MM.1S (cell line): ENCODE measurements at regions not wholly inside any gene's neighbourhood (a gene's known extent, or its start where the extent isn't known, plus 50 kb on each side); places are given as distances from the start of the nearest gene placed in this dataset.

ENCODE experiments used
- DNase-seq: peaks from one replicate; pipeline ENCODE4 v3.0.0-alpha.2; 2015
- H2AFZ ChIP-seq: fragments of 300-600 bp; sonication (generic); 2 replicates; pipeline ENCODE4 v1.6.0; 2016; ENCODE audit warnings: antibody characterized with exemption, low read length
- H3F3A ChIP-seq: fragments of 300-600 bp; sonication (generic); 2 replicates; pipeline ENCODE4 v1.6.1; 2016; ENCODE audit warnings: mild to moderate bottlenecking, antibody characterized with exemption, low read length, moderate library complexity, mixed read lengths; ENCODE audit not compliant: insufficient read depth
- H3K27ac ChIP-seq: fragments of 300-600 bp; sonication (generic); 2 replicates; pipeline ENCODE4 v1.5.1; 2016; ENCODE audit warnings: mild to moderate bottlenecking, low read length
- H3K27me3 ChIP-seq: fragments of 300-600 bp; sonication (generic); replicated peaks from 2 replicates; pipeline ENCODE4 v1.6.0; 2016; ENCODE audit warnings: low read length; ENCODE audit not compliant: insufficient read depth
- H3K36me3 ChIP-seq: fragments of 300-600 bp; sonication (generic); replicated peaks from 2 replicates; pipeline ENCODE4 v1.6.1; 2016; ENCODE audit warnings: mild to moderate bottlenecking, low read length, mixed read lengths; ENCODE audit not compliant: insufficient read depth
- H3K4me1 ChIP-seq: fragments of 300-600 bp; sonication (generic); 2 replicates; pipeline ENCODE4 v1.6.1; 2016; ENCODE audit warnings: low read length, mixed read lengths
- H3K4me2 ChIP-seq: fragments of 300-600 bp; sonication (generic); 2 replicates; pipeline ENCODE4 v1.6.0; 2016; ENCODE audit warnings: low read depth, low read length
- H3K4me3 ChIP-seq: fragments of 300-600 bp; sonication (generic); 2 replicates; pipeline ENCODE4 v1.5.1; 2016; ENCODE audit warnings: low read length, mixed read lengths
- H3K79me2 ChIP-seq: fragments of 300-600 bp; sonication (generic); 2 replicates; pipeline ENCODE4 v1.6.1; 2016; ENCODE audit warnings: mixed run types, low read length, mixed read lengths
- H3K9ac ChIP-seq: fragments of 300-600 bp; sonication (generic); 2 replicates; pipeline ENCODE4 v1.6.1; 2016; ENCODE audit warnings: low read length, mixed read lengths
- H3K9me2 ChIP-seq: fragments of 300-600 bp; sonication (generic); replicated peaks from 2 replicates; pipeline ENCODE4 v1.6.1; 2016; ENCODE audit warnings: mild to moderate bottlenecking, low read length, mixed read lengths; ENCODE audit not compliant: insufficient read depth
- H3K9me3 ChIP-seq: fragments of 300-600 bp; sonication (generic); replicated peaks from 2 replicates; pipeline ENCODE4 v1.6.1; 2016; ENCODE audit warnings: mild to moderate bottlenecking, low read length, mixed read lengths; ENCODE audit not compliant: insufficient read depth
- H4K20me1 ChIP-seq: fragments of 300-600 bp; sonication (generic); 2 replicates; pipeline ENCODE4 v1.6.1; 2016; ENCODE audit warnings: mild to moderate bottlenecking, low read length, moderate library complexity, mixed read lengths; ENCODE audit not compliant: insufficient read depth
- EZH2 ChIP-seq: fragments of 300-600 bp; sonication (generic); optimal IDR thresholded peaks from 2 replicates; pipeline ENCODE3; 2017; ENCODE audit warnings: low read depth, mild to moderate bottlenecking, antibody characterized with exemption, low read length, mixed read lengths
- EZH2phosphoT487 ChIP-seq: fragments of 300-600 bp; sonication (generic); IDR thresholded peaks from 2 replicates; pipeline ENCODE4 v1.6.1; 2018; ENCODE audit warnings: antibody characterized with exemption, low read length
- TF ChIP-seq, protein P1 (sequence below): fragments of 300-600 bp; sonication (generic); IDR thresholded peaks from 2 replicates; pipeline ENCODE4 v1.5.1; 2016; ENCODE audit warnings: antibody characterized with exemption, low read length, mixed read lengths

DNA sequence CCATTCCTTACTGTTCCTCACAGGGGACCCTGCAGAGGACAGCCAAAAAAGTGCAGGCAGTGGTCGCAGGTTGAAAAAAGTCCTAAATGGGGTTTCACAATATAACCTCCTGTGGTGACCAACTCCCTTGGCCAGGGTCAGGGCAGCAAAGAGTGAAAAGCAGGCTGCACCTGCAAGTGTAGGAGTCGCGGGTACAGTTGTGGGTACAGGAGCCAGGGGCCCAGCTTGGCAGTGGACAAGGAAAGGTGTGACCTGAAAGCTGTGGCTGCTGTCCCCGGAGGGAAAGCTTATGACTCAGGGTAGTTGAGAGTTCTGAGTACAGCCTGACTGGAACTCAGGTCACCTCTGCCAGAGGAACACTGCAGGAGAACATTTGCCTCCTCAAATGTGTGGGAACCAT is 1114.1 kb downstream of the ROBO2 start:
- no peak overlapping the region for H3K4me3 ChIP-seq
- TF ChIP-seq, protein P1, sequence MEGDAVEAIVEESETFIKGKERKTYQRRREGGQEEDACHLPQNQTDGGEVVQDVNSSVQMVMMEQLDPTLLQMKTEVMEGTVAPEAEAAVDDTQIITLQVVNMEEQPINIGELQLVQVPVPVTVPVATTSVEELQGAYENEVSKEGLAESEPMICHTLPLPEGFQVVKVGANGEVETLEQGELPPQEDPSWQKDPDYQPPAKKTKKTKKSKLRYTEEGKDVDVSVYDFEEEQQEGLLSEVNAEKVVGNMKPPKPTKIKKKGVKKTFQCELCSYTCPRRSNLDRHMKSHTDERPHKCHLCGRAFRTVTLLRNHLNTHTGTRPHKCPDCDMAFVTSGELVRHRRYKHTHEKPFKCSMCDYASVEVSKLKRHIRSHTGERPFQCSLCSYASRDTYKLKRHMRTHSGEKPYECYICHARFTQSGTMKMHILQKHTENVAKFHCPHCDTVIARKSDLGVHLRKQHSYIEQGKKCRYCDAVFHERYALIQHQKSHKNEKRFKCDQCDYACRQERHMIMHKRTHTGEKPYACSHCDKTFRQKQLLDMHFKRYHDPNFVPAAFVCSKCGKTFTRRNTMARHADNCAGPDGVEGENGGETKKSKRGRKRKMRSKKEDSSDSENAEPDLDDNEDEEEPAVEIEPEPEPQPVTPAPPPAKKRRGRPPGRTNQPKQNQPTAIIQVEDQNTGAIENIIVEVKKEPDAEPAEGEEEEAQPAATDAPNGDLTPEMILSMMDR, result no peak
- TF ChIP-seq EZH2, result no peak
- TF ChIP-seq EZH2phosphoT487, result no peak
- H3K4me2 ChIP-seq, result no peak overlapping the region
- H3K9me3 ChIP-seq, result no peaks in the 10 kb centered on the region
- no peak for DNase-seq
- no peak overlapping the region for H3K9ac ChIP-seq
- no peaks in the 10 kb centered on the region for H3K9me2 ChIP-seq
- H3K27me3 ChIP-seq, result no peaks in the 10 kb centered on the region
- no peaks in the 10 kb centered on the region for H3K36me3 ChIP-seq
- no peaks in the 10 kb centered on the region for H3K4me1 ChIP-seq
- H4K20me1 ChIP-seq, result no peaks in the 10 kb centered on the region
- no peaks in the 10 kb centered on the region for H3K79me2 ChIP-seq
- no peak overlapping the region for H2AFZ ChIP-seq
- no peaks in the 10 kb centered on the region for H3F3A ChIP-seq
- H3K27ac ChIP-seq, result no peak overlapping the region

DNA sequence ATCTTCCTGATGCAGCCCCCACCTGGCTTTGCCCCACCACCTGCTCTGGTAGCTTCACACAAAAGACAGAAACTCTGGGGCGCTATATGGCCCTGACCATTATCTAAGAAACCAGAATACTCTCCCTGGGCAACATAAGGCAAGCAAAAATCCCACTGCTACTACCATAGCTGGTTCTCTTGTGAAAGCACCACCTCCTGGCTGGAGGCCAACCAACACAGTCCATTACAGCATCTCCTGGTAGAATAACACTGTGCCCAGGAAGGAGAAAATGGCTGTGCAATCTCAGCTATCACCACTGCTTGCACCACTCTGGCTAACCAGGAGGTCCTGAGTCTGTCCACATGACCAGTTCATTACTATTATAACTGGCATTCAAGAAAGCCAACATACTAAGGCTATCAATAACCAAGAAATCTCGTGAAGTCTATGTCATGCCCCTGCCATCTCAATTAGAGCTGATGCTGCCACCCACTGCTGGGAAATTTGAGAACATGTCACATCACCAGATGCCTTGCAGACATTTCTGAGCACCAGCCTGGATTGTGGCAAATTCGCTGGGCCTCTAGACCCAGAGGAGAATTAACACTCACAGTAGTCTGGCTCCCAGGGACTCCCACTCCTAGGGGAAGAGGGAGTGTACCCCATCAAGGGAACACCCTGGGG is 1114.8 kb downstream of the ROBO2 start:
- H3K27me3 ChIP-seq, result no peaks in the 10 kb centered on the region
- H3K9ac ChIP-seq, result no peak overlapping the region
- H3K79me2 ChIP-seq, result no peaks in the 10 kb centered on the region
- H3K9me3 ChIP-seq, result no peaks in the 10 kb centered on the region
- H3K4me3 ChIP-seq, result no peak overlapping the region
- TF ChIP-seq EZH2 (no peak), EZH2phosphoT487 (no peak)
- TF ChIP-seq, protein P1, result no peak
- no peak for DNase-seq
- H3K4me1 ChIP-seq, result no peaks in the 10 kb centered on the region
- no peak overlapping the region for H3K4me2 ChIP-seq
- no peaks in the 10 kb centered on the region for H3F3A ChIP-seq
- no peak overlapping the region for H3K27ac ChIP-seq
- H4K20me1 ChIP-seq, result no peaks in the 10 kb centered on the region
- no peaks in the 10 kb centered on the region for H3K36me3 ChIP-seq
- no peak overlapping the region for H2AFZ ChIP-seq
- no peaks in the 10 kb centered on the region for H3K9me2 ChIP-seq

DNA sequence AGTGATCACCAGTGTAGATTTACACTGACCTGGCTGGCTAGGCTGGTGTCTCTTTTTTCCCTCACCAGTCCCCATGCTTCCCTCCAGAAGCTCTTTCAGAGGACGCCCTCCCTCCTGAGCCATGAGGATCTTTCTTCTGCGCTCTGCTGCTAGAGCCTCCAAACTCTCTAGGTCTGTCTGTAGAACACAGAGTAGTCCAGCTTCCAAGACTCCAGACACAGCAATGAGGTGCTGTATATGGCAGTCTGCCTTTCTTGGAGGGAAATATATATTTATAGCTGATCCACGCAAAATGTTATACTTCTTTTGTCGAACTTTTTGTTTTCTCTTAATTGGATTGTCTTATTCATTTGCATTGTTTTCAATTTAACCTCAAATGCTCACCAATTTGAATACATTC is 1121.8 kb downstream of the ROBO2 start:
- no peak overlapping the region for H3K4me2 ChIP-seq

More for the DNA sequence above, 1121.8 kb downstream of the ROBO2 start:
- Histone ChIP-seq H4K20me1 (no peaks in the 10 kb centered on the region), H2AFZ (no peak overlapping the region), H3K4me3 (no peak overlapping the region), H3K27me3 (no peaks in the 10 kb centered on the region), H3K9me3 (no peaks in the 10 kb centered on the region), H3K9ac (no peak overlapping the region), H3K79me2 (no peaks in the 10 kb centered on the region), H3K27ac (no peak overlapping the region), H3K9me2 (no peaks in the 10 kb centered on the region), H3K4me1 (no peaks in the 10 kb centered on the region), H3K36me3 (no peaks in the 10 kb centered on the region), H3F3A (no peaks in the 10 kb centered on the region)
- DNase-seq, result no peak
- TF ChIP-seq, protein P1, result no peak
- TF ChIP-seq EZH2, result no peak
- TF ChIP-seq EZH2phosphoT487, result no peak
